Liver (tissue), 8 donors: ENCODE measurements at regions not wholly inside any gene's neighbourhood (a gene's known extent, or its start where the extent isn't known, plus 50 kb on each side); places are given as distances from the start of the nearest gene placed in this dataset.

Experiments
- DNase-seq: peaks from one replicate; pipeline ENCODE4 v3.0.0-alpha.2; 2017; ENCODE audit warnings: low spot score
- H3K27ac ChIP-seq, 2 donors: one replicate each; pipeline ENCODE4 v1.7.0; 2013; ENCODE audit warnings: inconsistent platforms in 2 of 2, low read length in 2 of 2, control low read depth in 1 of 2, low read depth in 1 of 2, mild to moderate bottlenecking in 1 of 2
- H3K27me3 ChIP-seq, 4 donors: one replicate each; pipeline versions ENCODE4 v1.6.1 to v1.7.0; 2013; ENCODE audit warnings: low read length in 3 of 4, inconsistent platforms in 1 of 4, mild to moderate bottlenecking in 1 of 4, moderate library complexity in 1 of 4; ENCODE audit not compliant: control insufficient read depth in 4 of 4, insufficient read depth in 4 of 4
- H3K36me3 ChIP-seq, 4 donors: one replicate each; pipeline versions ENCODE4 v1.6.1 to v1.7.0; 2013; ENCODE audit warnings: low read length in 3 of 4, mild to moderate bottlenecking in 3 of 4, low read depth in 1 of 4, moderate library complexity in 1 of 4; ENCODE audit not compliant: control insufficient read depth in 4 of 4, insufficient read depth in 3 of 4
- H3K4me1 ChIP-seq, 4 donors: one replicate each; pipeline versions ENCODE4 v1.6.1 to v1.7.0; 2013; ENCODE audit warnings: low read length in 3 of 4, mild to moderate bottlenecking in 3 of 4, moderate library complexity in 1 of 4; ENCODE audit not compliant: control insufficient read depth in 4 of 4, insufficient read depth in 4 of 4
- H3K4me3 ChIP-seq, 3 donors: one replicate each; pipeline versions ENCODE4 v1.6.1 to v1.7.0; 2013; ENCODE audit warnings: low read length in 3 of 3, control low read depth in 1 of 3, low read depth in 1 of 3, mild to moderate bottlenecking in 1 of 3
- H3K9ac ChIP-seq, 2 donors: one replicate each; pipeline ENCODE4 v1.7.0; 2013; ENCODE audit warnings: low read length in 2 of 2, mild to moderate bottlenecking in 2 of 2, moderate library complexity in 2 of 2, control low read depth in 1 of 2, low read depth in 1 of 2
- H3K9me3 ChIP-seq, 4 donors: one replicate each; pipeline versions ENCODE4 v1.6.1 to v1.7.0; 2013; ENCODE audit warnings: low read length in 3 of 4; ENCODE audit not compliant: control insufficient read depth in 4 of 4
- CTCF ChIP-seq: fragments of 150-350 bp; IDR thresholded peaks from 2 replicates; pipeline ENCODE4 v1.5.1; 2017; ENCODE audit warnings: improper control_type of control experiment, low read depth, low read length; ENCODE audit not compliant: missing input control
- EGR1 ChIP-seq, 2 donors: IDR thresholded peaks; 2 replicates each; pipeline ENCODE4 v1.6.1; 2016 to 2018; ENCODE audit warnings: antibody characterized with exemption in 2 of 2, low read depth in 2 of 2
- FOXA1 ChIP-seq: IDR thresholded peaks from 2 replicates; pipeline ENCODE4 v1.6.1; 2016; ENCODE audit warnings: antibody characterized with exemption
- FOXA2 ChIP-seq: IDR thresholded peaks from 2 replicates; pipeline ENCODE4 v1.6.1; 2016; ENCODE audit warnings: antibody characterized with exemption
- GABPA ChIP-seq, 2 donors: IDR thresholded peaks in 1 of 2; conservative IDR thresholded peaks in 1 of 2; 2 replicates each; pipeline ENCODE4 v1.6.1; 2016; ENCODE audit warnings: antibody characterized with exemption in 2 of 2, mild to moderate bottlenecking in 1 of 2, moderate library complexity in 1 of 2
- HNF4A ChIP-seq, 2 donors: conservative IDR thresholded peaks; 2 replicates each; pipeline ENCODE4 v1.6.1; 2016; ENCODE audit warnings: antibody characterized with exemption in 2 of 2, mild to moderate bottlenecking in 2 of 2
- HNF4G ChIP-seq: IDR thresholded peaks from 2 replicates; pipeline ENCODE4 v1.6.1; 2016; ENCODE audit warnings: antibody characterized with exemption
- MAX ChIP-seq: IDR thresholded peaks from 2 replicates; pipeline ENCODE4 v1.6.1; 2016; ENCODE audit warnings: antibody characterized with exemption
- RXRA ChIP-seq, 2 donors: IDR thresholded peaks; 2 replicates each; pipeline ENCODE4 v1.6.1; 2017 to 2018; ENCODE audit warnings: antibody characterized with exemption in 2 of 2, mild to moderate bottlenecking in 1 of 2
- TAF1 ChIP-seq: conservative IDR thresholded peaks from 2 replicates; pipeline ENCODE4 v1.6.1; 2016; ENCODE audit warnings: antibody characterized with exemption, mild to moderate bottlenecking
- WGBS: extraction: QIAGEN DNeasy Blood & Tissue Kit; methylation state at CpG from one replicate; pipeline ENCODE4 v1.1.7; 2013; 5-methylcytosine and 5-hydroxymethylcytosine counted together
- TF ChIP-seq, protein P1 (sequence below): IDR thresholded peaks from 2 replicates; pipeline ENCODE4 v1.6.1; 2016; ENCODE audit warnings: antibody characterized with exemption, mild to moderate bottlenecking
- TF ChIP-seq, protein P2 (sequence below): IDR thresholded peaks from 2 replicates; pipeline ENCODE4 v1.6.1; 2016; ENCODE audit warnings: antibody characterized with exemption
- TF ChIP-seq, protein P3 (sequence below): IDR thresholded peaks from 2 replicates; pipeline ENCODE4 v1.6.1; 2016; ENCODE audit warnings: antibody characterized with exemption
- donor health status: healthy.
- donor health status: healthy.
- donor health status: healthy.
- donor health status: healthy.
- donor health status: healthy.

GRCh38 chr10:33401300-33401699 lies 66.8 kb upstream of the NRP1 start:
- DNase-seq: no peak
- no peak overlapping the region for H3K27ac ChIP-seq
- no peaks in the 10 kb centered on the region for H3K36me3 ChIP-seq
- no peaks in the 10 kb centered on the region for H3K4me1 ChIP-seq
- TF ChIP-seq RXRA (IDR thresholded peaks at IDR 0.05) (no peak), TAF1 (no peak), FOXA2 (no peak), EGR1 (IDR thresholded peaks at IDR 0.05; ENCODE audit: low read depth in 2 of 2) (no peak), CTCF (no peak), HNF4A (conservative IDR thresholded peaks at IDR 0.05) (no peak), FOXA1 (no peak), GABPA (IDR thresholded peaks at IDR 0.05 in 1 of 2, conservative IDR thresholded peaks at IDR 0.05 in 1 of 2) (no peak), MAX (no peak)
- TF ChIP-seq, protein P1, sequence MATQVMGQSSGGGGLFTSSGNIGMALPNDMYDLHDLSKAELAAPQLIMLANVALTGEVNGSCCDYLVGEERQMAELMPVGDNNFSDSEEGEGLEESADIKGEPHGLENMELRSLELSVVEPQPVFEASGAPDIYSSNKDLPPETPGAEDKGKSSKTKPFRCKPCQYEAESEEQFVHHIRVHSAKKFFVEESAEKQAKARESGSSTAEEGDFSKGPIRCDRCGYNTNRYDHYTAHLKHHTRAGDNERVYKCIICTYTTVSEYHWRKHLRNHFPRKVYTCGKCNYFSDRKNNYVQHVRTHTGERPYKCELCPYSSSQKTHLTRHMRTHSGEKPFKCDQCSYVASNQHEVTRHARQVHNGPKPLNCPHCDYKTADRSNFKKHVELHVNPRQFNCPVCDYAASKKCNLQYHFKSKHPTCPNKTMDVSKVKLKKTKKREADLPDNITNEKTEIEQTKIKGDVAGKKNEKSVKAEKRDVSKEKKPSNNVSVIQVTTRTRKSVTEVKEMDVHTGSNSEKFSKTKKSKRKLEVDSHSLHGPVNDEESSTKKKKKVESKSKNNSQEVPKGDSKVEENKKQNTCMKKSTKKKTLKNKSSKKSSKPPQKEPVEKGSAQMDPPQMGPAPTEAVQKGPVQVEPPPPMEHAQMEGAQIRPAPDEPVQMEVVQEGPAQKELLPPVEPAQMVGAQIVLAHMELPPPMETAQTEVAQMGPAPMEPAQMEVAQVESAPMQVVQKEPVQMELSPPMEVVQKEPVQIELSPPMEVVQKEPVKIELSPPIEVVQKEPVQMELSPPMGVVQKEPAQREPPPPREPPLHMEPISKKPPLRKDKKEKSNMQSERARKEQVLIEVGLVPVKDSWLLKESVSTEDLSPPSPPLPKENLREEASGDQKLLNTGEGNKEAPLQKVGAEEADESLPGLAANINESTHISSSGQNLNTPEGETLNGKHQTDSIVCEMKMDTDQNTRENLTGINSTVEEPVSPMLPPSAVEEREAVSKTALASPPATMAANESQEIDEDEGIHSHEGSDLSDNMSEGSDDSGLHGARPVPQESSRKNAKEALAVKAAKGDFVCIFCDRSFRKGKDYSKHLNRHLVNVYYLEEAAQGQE: no peak
- TF ChIP-seq, protein P2, sequence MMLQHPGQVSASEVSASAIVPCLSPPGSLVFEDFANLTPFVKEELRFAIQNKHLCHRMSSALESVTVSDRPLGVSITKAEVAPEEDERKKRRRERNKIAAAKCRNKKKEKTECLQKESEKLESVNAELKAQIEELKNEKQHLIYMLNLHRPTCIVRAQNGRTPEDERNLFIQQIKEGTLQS: no peak
- WGBS: 91% methylated on average over 2 of the region's 2 CpGs
- peaks cover 0 to 9% (median 6%) of the 10 kb centered on the region in 4 donors for H3K9me3 ChIP-seq
- no peak overlapping the region for H3K4me3 ChIP-seq
- no peaks in the 10 kb centered on the region for H3K27me3 ChIP-seq
- H3K9ac ChIP-seq: no peak overlapping the region

GRCh38 chr10:33398796-33399195 lies 64.3 kb upstream of the NRP1 start:
- no peak overlapping the region for H3K9ac ChIP-seq
- no peaks in the 10 kb centered on the region for H3K27me3 ChIP-seq
- no peak for DNase-seq
- TF ChIP-seq HNF4A (conservative IDR thresholded peaks at IDR 0.05) (no peak), CTCF (no peak), TAF1 (no peak), RXRA (IDR thresholded peaks at IDR 0.05) (no peak), FOXA2 (no peak), HNF4G (no peak), FOXA1 (no peak), MAX (no peak), GABPA (IDR thresholded peaks at IDR 0.05 in 1 of 2, conservative IDR thresholded peaks at IDR 0.05 in 1 of 2) (no peak)
- TF ChIP-seq, protein P3, sequence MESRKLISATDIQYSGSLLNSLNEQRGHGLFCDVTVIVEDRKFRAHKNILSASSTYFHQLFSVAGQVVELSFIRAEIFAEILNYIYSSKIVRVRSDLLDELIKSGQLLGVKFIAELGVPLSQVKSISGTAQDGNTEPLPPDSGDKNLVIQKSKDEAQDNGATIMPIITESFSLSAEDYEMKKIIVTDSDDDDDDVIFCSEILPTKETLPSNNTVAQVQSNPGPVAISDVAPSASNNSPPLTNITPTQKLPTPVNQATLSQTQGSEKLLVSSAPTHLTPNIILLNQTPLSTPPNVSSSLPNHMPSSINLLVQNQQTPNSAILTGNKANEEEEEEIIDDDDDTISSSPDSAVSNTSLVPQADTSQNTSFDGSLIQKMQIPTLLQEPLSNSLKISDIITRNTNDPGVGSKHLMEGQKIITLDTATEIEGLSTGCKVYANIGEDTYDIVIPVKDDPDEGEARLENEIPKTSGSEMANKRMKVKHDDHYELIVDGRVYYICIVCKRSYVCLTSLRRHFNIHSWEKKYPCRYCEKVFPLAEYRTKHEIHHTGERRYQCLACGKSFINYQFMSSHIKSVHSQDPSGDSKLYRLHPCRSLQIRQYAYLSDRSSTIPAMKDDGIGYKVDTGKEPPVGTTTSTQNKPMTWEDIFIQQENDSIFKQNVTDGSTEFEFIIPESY: no peak
- WGBS: 96% methylated on average over 5 of the region's 5 CpGs
- H3K36me3 ChIP-seq: no peaks in the 10 kb centered on the region
- no peak overlapping the region for H3K4me3 ChIP-seq
- peaks cover 0 to 10% (median 7%) of the 10 kb centered on the region in 4 donors for H3K9me3 ChIP-seq
- no peak overlapping the region for H3K27ac ChIP-seq
- H3K4me1 ChIP-seq: no peaks in the 10 kb centered on the region
